Muscle of leg (tissue), 3 donors: ENCODE measurements at regions not wholly inside any gene's neighbourhood (a gene's known extent, or its start where the extent isn't known, plus 50 kb on each side); places are given as distances from the start of the nearest gene placed in this dataset.
A peak's percentile ranks its signal among the peaks of the same experiment; 100 is the strongest.
"Not testable (repeated sequence)": the region's sequence is repeated elsewhere in the genome, so short reads cannot be mapped to it uniquely, and the experiment has no call there.

Experiments
- DNase-seq: peaks from one replicate; pipeline ENCODE4 v3.0.0; 2013
- H3K27ac ChIP-seq: one replicate; pipeline ENCODE4 v1.5.1; 2013; ENCODE audit warnings: mild to moderate bottlenecking, low read length, control low read depth
- H3K27me3 ChIP-seq: one replicate; pipeline ENCODE4 v1.6.1; 2013; ENCODE audit warnings: low read length; ENCODE audit not compliant: control insufficient read depth, insufficient read depth
- H3K36me3 ChIP-seq: one replicate; pipeline ENCODE4 v1.6.1; 2013; ENCODE audit warnings: low read length; ENCODE audit not compliant: control insufficient read depth, insufficient read depth
- H3K4me1 ChIP-seq: one replicate; pipeline ENCODE4 v1.6.1; 2013; ENCODE audit warnings: low read length; ENCODE audit not compliant: control insufficient read depth, insufficient read depth
- H3K4me3 ChIP-seq: one replicate; pipeline ENCODE4 v1.5.1; 2013; ENCODE audit warnings: low read length, control low read depth
- H3K9me3 ChIP-seq: replicated peaks from 2 replicates; pipeline ENCODE4 v1.6.1; 2013; ENCODE audit warnings: low read depth, low read length; ENCODE audit not compliant: control insufficient read depth
- WGBS: methylation state at CpG from one replicate; pipeline ENCODE4 v1.1.5; 2013; ENCODE audit warnings: missing lambda C conversion rate; ENCODE audit not compliant: insufficient coverage; 5-methylcytosine and 5-hydroxymethylcytosine counted together

GRCh38 chr11:121914508-121915059 is 201.4 kb downstream of the BLID start:
- no CpG with 5 or more reads among the region's 2 CpGs for WGBS

DNA sequence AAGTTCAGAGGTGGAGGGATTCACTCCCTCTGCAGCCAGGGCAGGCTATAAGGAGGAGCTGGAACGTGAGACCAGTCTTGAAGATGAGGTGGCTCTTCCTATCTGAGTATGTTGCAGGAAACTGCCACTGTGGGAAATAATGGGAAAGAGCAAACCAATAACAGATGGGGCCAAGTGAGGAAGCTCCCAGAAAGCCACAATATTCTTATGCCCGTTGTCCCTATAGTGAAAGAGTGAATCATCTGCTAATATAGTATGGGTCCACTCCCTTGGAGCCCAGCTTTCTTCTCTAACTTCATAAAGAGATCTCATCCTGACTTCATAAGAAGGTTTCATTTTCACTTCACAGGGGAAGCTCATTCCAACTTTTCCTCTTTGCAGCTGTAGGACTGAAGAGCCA is 206.4 kb downstream of the BLID start:
- no peak for DNase-seq
- Histone ChIP-seq H3K9me3 (no peaks in the 10 kb centered on the region), H3K27me3 (no peaks in the 10 kb centered on the region), H3K4me3 (no peak overlapping the region), H3K27ac (no peak overlapping the region), H3K36me3 (no peaks in the 10 kb centered on the region), H3K4me1 (no peaks in the 10 kb centered on the region)
- WGBS = 0% methylated on average over 1 of the region's 2 CpGs

More at GRCh38 chr11:121914508-121915059, 201.4 kb downstream of the BLID start:
- H3K27me3 ChIP-seq = no peaks in the 10 kb centered on the region
- H3K9me3 ChIP-seq = no peaks in the 10 kb centered on the region
- no peak for DNase-seq
- no peaks in the 10 kb centered on the region for H3K36me3 ChIP-seq
- no peaks in the 10 kb centered on the region for H3K4me1 ChIP-seq
- H3K27ac ChIP-seq = no peak overlapping the region
- H3K4me3 ChIP-seq = no peak overlapping the region

- DNase-seq = no peak
- Histone ChIP-seq H3K9me3 (no peaks in the 10 kb centered on the region), H3K27ac (no peak overlapping the region), H3K4me1 (no peaks in the 10 kb centered on the region), H3K36me3 (no peaks in the 10 kb centered on the region), H3K4me3 (no peak overlapping the region), H3K27me3 (no peaks in the 10 kb centered on the region)
- WGBS = 83% methylated on average over 1 of the region's 2 CpGs
These were observed 208.6 kb downstream of the BLID start for GRCh38 chr11:121907379-121907778.

DNA sequence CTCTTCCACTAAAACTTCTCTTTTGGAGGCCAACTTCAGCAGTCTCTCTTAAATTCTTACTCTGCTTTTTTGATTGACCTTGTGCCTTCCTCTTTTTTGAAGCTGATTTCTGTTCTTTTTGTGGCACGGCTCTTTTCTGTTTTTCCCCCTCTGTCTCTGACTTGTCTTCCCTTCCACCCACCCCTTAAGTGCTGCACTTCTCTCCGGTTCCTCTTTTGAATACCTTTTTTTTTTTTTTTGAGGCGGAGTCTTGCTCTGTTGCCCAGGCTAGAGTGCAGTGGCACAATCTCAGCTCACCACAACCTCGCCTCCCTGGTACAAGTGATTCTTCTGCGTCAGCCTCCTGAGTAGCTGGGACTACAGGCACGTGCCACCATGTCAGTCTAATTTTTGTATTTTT is 211.9 kb downstream of the BLID start:
- WGBS = 71% methylated on average over 1 of the region's 6 CpGs
- no peaks in the 10 kb centered on the region for H3K27me3 ChIP-seq
- no peak for DNase-seq

GRCh38 chr11:121901886-121902285 is 214.1 kb downstream of the BLID start:
- no peaks in the 10 kb centered on the region for H3K27me3 ChIP-seq
- no peaks in the 10 kb centered on the region for H3K9me3 ChIP-seq
- H3K36me3 ChIP-seq = no peaks in the 10 kb centered on the region
- H3K4me3 ChIP-seq = no peak overlapping the region
- no peaks in the 10 kb centered on the region for H3K4me1 ChIP-seq
- peak; percentile 29 for DNase-seq
- 55% methylated on average over 3 of the region's 4 CpGs for WGBS
- H3K27ac ChIP-seq = no peak overlapping the region

More for the DNA sequence above, 211.9 kb downstream of the BLID start:
- H3K27ac ChIP-seq = no peak overlapping the region
- H3K4me1 ChIP-seq = no peaks in the 10 kb centered on the region
- no peak overlapping the region for H3K4me3 ChIP-seq
- H3K36me3 ChIP-seq = no peaks in the 10 kb centered on the region
- no peaks in the 10 kb centered on the region for H3K9me3 ChIP-seq

- WGBS = no CpG with 5 or more reads among the region's 2 CpGs
- not testable (repeated sequence) for H3K4me3 ChIP-seq, H3K9me3 ChIP-seq, DNase-seq, H3K27me3 ChIP-seq, H3K36me3 ChIP-seq, H3K27ac ChIP-seq, H3K4me1 ChIP-seq
These were observed 214.6 kb downstream of the BLID start for GRCh38 chr11:121901417-121901816.

- 100% methylated on average over 1 of the region's 4 CpGs for WGBS
- H3K27ac ChIP-seq = no peak overlapping the region
- H3K36me3 ChIP-seq = no peaks in the 10 kb centered on the region
- no peak overlapping the region for H3K4me3 ChIP-seq
- no peaks in the 10 kb centered on the region for H3K27me3 ChIP-seq
- H3K4me1 ChIP-seq = no peaks in the 10 kb centered on the region
- no peaks in the 10 kb centered on the region for H3K9me3 ChIP-seq
- no peak for DNase-seq
These were observed 216.5 kb downstream of the BLID start for GRCh38 chr11:121899520-121899919.

GRCh38 chr11:121898903-121899302 is 217.1 kb downstream of the BLID start:
- Histone ChIP-seq H3K27me3 (no peaks in the 10 kb centered on the region), H3K36me3 (no peaks in the 10 kb centered on the region), H3K4me3 (no peak overlapping the region), H3K27ac (no peak overlapping the region), H3K4me1 (no peaks in the 10 kb centered on the region), H3K9me3 (no peaks in the 10 kb centered on the region)
- DNase-seq = no peak
- WGBS = 62% methylated on average over 5 of the region's 7 CpGs

GRCh38 chr11:121895919-121896318 is 220.1 kb downstream of the BLID start:
- WGBS = 80% methylated on average over 1 of the region's 1 CpG
- no peaks in the 10 kb centered on the region for H3K27me3 ChIP-seq
- H3K4me1 ChIP-seq = peaks cover 17% of the 10 kb centered on the region
- no peak overlapping the region for H3K27ac ChIP-seq
- no peaks in the 10 kb centered on the region for H3K9me3 ChIP-seq
- no peaks in the 10 kb centered on the region for H3K36me3 ChIP-seq
- no peak overlapping the region for H3K4me3 ChIP-seq
- DNase-seq = peak; percentile 61

- DNase-seq = no peak
- Histone ChIP-seq H3K4me1 (peaks cover 24% of the 10 kb centered on the region), H3K27me3 (no peaks in the 10 kb centered on the region), H3K36me3 (no peaks in the 10 kb centered on the region), H3K4me3 (no peak overlapping the region), H3K9me3 (no peaks in the 10 kb centered on the region), H3K27ac (no peak overlapping the region)
- WGBS = 80% methylated on average over 1 of the region's 3 CpGs
These were observed 221.4 kb downstream of the BLID start for GRCh38 chr11:121894581-121894980.

DNA sequence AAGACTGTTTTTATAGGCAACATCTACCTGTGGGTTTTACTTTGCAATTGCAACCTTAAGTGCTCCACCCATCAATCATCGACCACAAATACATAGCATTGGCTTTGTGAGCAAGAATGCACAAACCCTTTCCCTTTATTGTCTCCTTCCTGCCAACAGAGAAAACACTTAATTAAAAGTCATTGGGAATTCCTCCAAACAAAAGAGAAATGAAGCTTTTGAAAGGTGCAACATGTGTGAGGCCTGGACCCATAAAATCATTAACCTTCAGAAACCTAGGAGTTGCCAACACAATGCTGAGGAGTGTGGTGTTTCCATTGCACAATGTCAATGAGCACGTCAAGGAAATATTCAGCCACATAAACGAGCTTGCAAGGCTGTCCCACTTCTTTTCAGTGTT is 223.2 kb downstream of the BLID start:
- Histone ChIP-seq H3K27me3 (no peaks in the 10 kb centered on the region), H3K36me3 (no peaks in the 10 kb centered on the region), H3K4me3 (no peak overlapping the region), H3K9me3 (no peaks in the 10 kb centered on the region), H3K27ac (no peak overlapping the region), H3K4me1 (peaks cover 24% of the 10 kb centered on the region)
- no CpG with 5 or more reads among the region's 3 CpGs for WGBS
- no peak for DNase-seq
